Liver (tissue), 8 donors: ENCODE measurements at regions not wholly inside any gene's neighbourhood (a gene's known extent, or its start where the extent isn't known, plus 50 kb on each side); places are given as distances from the start of the nearest gene placed in this dataset.

ENCODE experiments used
- DNase-seq: peaks from one replicate; pipeline ENCODE4 v3.0.0-alpha.2; 2017; ENCODE audit warnings: low spot score
- H3K27ac ChIP-seq, 2 donors: one replicate each; pipeline ENCODE4 v1.7.0; 2013; ENCODE audit warnings: inconsistent platforms in 2 of 2, low read length in 2 of 2, control low read depth in 1 of 2, low read depth in 1 of 2, mild to moderate bottlenecking in 1 of 2
- H3K27me3 ChIP-seq, 4 donors: one replicate each; pipeline versions ENCODE4 v1.6.1 to v1.7.0; 2013; ENCODE audit warnings: low read length in 3 of 4, inconsistent platforms in 1 of 4, mild to moderate bottlenecking in 1 of 4, moderate library complexity in 1 of 4; ENCODE audit not compliant: control insufficient read depth in 4 of 4, insufficient read depth in 4 of 4
- H3K36me3 ChIP-seq, 4 donors: one replicate each; pipeline versions ENCODE4 v1.6.1 to v1.7.0; 2013; ENCODE audit warnings: low read length in 3 of 4, mild to moderate bottlenecking in 3 of 4, low read depth in 1 of 4, moderate library complexity in 1 of 4; ENCODE audit not compliant: control insufficient read depth in 4 of 4, insufficient read depth in 3 of 4
- H3K4me1 ChIP-seq, 4 donors: one replicate each; pipeline versions ENCODE4 v1.6.1 to v1.7.0; 2013; ENCODE audit warnings: low read length in 3 of 4, mild to moderate bottlenecking in 3 of 4, moderate library complexity in 1 of 4; ENCODE audit not compliant: control insufficient read depth in 4 of 4, insufficient read depth in 4 of 4
- H3K4me3 ChIP-seq, 3 donors: one replicate each; pipeline versions ENCODE4 v1.6.1 to v1.7.0; 2013; ENCODE audit warnings: low read length in 3 of 3, control low read depth in 1 of 3, low read depth in 1 of 3, mild to moderate bottlenecking in 1 of 3
- H3K9ac ChIP-seq, 2 donors: one replicate each; pipeline ENCODE4 v1.7.0; 2013; ENCODE audit warnings: low read length in 2 of 2, mild to moderate bottlenecking in 2 of 2, moderate library complexity in 2 of 2, control low read depth in 1 of 2, low read depth in 1 of 2
- H3K9me3 ChIP-seq, 4 donors: one replicate each; pipeline versions ENCODE4 v1.6.1 to v1.7.0; 2013; ENCODE audit warnings: low read length in 3 of 4; ENCODE audit not compliant: control insufficient read depth in 4 of 4
- EGR1 ChIP-seq, 2 donors: IDR thresholded peaks; 2 replicates each; pipeline ENCODE4 v1.6.1; 2016 to 2018; ENCODE audit warnings: antibody characterized with exemption in 2 of 2, low read depth in 2 of 2
- FOXA1 ChIP-seq: IDR thresholded peaks from 2 replicates; pipeline ENCODE4 v1.6.1; 2016; ENCODE audit warnings: antibody characterized with exemption
- FOXA2 ChIP-seq: IDR thresholded peaks from 2 replicates; pipeline ENCODE4 v1.6.1; 2016; ENCODE audit warnings: antibody characterized with exemption
- GABPA ChIP-seq, 2 donors: IDR thresholded peaks in 1 of 2; conservative IDR thresholded peaks in 1 of 2; 2 replicates each; pipeline ENCODE4 v1.6.1; 2016; ENCODE audit warnings: antibody characterized with exemption in 2 of 2, mild to moderate bottlenecking in 1 of 2, moderate library complexity in 1 of 2
- HNF4A ChIP-seq, 2 donors: conservative IDR thresholded peaks; 2 replicates each; pipeline ENCODE4 v1.6.1; 2016; ENCODE audit warnings: antibody characterized with exemption in 2 of 2, mild to moderate bottlenecking in 2 of 2
- HNF4G ChIP-seq: IDR thresholded peaks from 2 replicates; pipeline ENCODE4 v1.6.1; 2016; ENCODE audit warnings: antibody characterized with exemption
- NR2F2 ChIP-seq: IDR thresholded peaks from 2 replicates; pipeline ENCODE4 v1.6.1; 2016; ENCODE audit warnings: antibody characterized with exemption
- RAD21 ChIP-seq, 2 donors: IDR thresholded peaks; 2 replicates each; pipeline ENCODE4 v1.6.1; 2016; ENCODE audit warnings: antibody characterized with exemption in 2 of 2, mild to moderate bottlenecking in 2 of 2
- RXRA ChIP-seq, 2 donors: IDR thresholded peaks; 2 replicates each; pipeline ENCODE4 v1.6.1; 2017 to 2018; ENCODE audit warnings: antibody characterized with exemption in 2 of 2, mild to moderate bottlenecking in 1 of 2
- SP1 ChIP-seq: IDR thresholded peaks from 2 replicates; pipeline ENCODE4 v1.6.1; 2018; ENCODE audit warnings: antibody characterized with exemption, mild to moderate bottlenecking
- TAF1 ChIP-seq: conservative IDR thresholded peaks from 2 replicates; pipeline ENCODE4 v1.6.1; 2016; ENCODE audit warnings: antibody characterized with exemption, mild to moderate bottlenecking
- YY1 ChIP-seq: IDR thresholded peaks from 2 replicates; pipeline ENCODE4 v1.6.1; 2016; ENCODE audit warnings: antibody characterized with exemption, mild to moderate bottlenecking
- WGBS: extraction: QIAGEN DNeasy Blood & Tissue Kit; methylation state at CpG from one replicate; pipeline ENCODE4 v1.1.7; 2013; 5-methylcytosine and 5-hydroxymethylcytosine counted together
- TF ChIP-seq, protein P1 (sequence below): IDR thresholded peaks from 2 replicates; pipeline ENCODE4 v1.6.1; 2016; ENCODE audit warnings: antibody characterized with exemption
- TF ChIP-seq, protein P2 (sequence below): IDR thresholded peaks from 2 replicates; pipeline ENCODE4 v1.6.1; 2016; ENCODE audit warnings: antibody characterized with exemption
- TF ChIP-seq, protein P3 (sequence below): IDR thresholded peaks from 2 replicates; pipeline ENCODE4 v1.6.1; 2016; ENCODE audit warnings: antibody characterized with exemption, mild to moderate bottlenecking
- TF ChIP-seq, protein P4 (sequence below): IDR thresholded peaks from 2 replicates; pipeline ENCODE4 v1.6.1; 2016; ENCODE audit warnings: antibody characterized with exemption
- TF ChIP-seq, protein P5 (sequence below): fragments of 150-350 bp; IDR thresholded peaks from 2 replicates; pipeline ENCODE4 v1.5.1; 2017; ENCODE audit warnings: improper control_type of control experiment, low read depth, low read length; ENCODE audit not compliant: missing input control
- donor health status: healthy.
- donor health status: healthy.
- donor health status: healthy.
- donor health status: healthy.
- donor health status: healthy.

DNA sequence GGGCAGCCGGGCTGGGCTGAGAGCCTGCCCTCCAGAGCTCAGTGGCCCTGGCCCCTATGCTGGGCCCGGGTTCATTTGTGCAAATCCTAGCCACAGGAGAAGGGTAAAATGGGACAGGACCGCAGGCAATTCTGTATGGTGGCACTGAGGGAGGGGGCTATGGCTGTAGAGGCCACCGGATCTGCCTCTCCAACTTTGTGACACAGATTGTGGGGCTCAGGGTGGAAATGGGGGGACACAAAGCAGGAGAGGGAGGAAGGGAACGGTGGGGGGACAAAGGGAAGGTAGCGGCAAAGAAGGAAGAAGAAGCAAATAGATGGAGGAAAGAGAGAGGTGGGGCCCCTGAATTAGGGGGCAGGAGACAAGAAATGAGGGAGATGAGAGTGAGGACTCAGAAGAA lies 201.1 kb downstream of the SMAD2 start:
- no peaks in the 10 kb centered on the region for H3K36me3 ChIP-seq
- H3K4me3 ChIP-seq, result no peak overlapping the region
- H3K9ac ChIP-seq, result no peak overlapping the region
- DNase-seq, result no peak
- no peaks in the 10 kb centered on the region for H3K9me3 ChIP-seq
- TF ChIP-seq YY1, result no peak
- TF ChIP-seq HNF4G, result no peak
- TF ChIP-seq FOXA2, result no peak
- TF ChIP-seq, protein P1, sequence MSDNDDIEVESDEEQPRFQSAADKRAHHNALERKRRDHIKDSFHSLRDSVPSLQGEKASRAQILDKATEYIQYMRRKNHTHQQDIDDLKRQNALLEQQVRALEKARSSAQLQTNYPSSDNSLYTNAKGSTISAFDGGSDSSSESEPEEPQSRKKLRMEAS, result no peak
- TF ChIP-seq FOXA1, result no peak
- TF ChIP-seq NR2F2, result no peak
- TF ChIP-seq GABPA (IDR thresholded peaks at IDR 0.05 in 1 of 2, conservative IDR thresholded peaks at IDR 0.05 in 1 of 2), result no peak
- H3K27me3 ChIP-seq, result peaks cover 0 to 6% (median 0%) of the 10 kb centered on the region in 4 donors
- no peaks in the 10 kb centered on the region for H3K4me1 ChIP-seq
- 82% methylated on average over 6 of the region's 6 CpGs for WGBS
- no peak overlapping the region for H3K27ac ChIP-seq

DNA sequence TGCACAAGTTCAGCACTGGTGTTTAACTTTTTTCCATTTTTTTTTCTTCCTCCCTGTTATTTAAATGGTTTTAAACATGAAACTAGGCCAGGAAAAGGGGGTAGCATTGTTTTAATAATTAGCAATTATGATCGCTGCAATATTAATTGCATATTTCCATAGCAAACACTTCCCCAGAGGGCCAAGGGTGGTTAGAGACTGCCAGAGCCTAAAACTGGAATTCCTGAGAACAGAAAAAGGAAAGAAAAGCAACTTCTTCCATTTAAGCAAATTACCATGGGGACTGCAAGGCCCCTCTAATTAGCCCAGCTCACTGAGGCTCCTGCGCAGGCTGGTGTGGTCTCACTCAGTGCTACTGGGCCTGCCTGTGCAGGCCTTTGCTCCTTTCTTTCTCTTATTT lies 201.5 kb downstream of the SMAD2 start:
- no peak for DNase-seq
- H3K27me3 ChIP-seq, result peaks cover 0 to 6% (median 0%) of the 10 kb centered on the region in 4 donors
- no peak for TF ChIP-seq FOXA2
- TF ChIP-seq TAF1, result no peak
- no peak for TF ChIP-seq GABPA (IDR thresholded peaks at IDR 0.05 in 1 of 2, conservative IDR thresholded peaks at IDR 0.05 in 1 of 2)
- TF ChIP-seq SP1, result no peak
- TF ChIP-seq, protein P2, sequence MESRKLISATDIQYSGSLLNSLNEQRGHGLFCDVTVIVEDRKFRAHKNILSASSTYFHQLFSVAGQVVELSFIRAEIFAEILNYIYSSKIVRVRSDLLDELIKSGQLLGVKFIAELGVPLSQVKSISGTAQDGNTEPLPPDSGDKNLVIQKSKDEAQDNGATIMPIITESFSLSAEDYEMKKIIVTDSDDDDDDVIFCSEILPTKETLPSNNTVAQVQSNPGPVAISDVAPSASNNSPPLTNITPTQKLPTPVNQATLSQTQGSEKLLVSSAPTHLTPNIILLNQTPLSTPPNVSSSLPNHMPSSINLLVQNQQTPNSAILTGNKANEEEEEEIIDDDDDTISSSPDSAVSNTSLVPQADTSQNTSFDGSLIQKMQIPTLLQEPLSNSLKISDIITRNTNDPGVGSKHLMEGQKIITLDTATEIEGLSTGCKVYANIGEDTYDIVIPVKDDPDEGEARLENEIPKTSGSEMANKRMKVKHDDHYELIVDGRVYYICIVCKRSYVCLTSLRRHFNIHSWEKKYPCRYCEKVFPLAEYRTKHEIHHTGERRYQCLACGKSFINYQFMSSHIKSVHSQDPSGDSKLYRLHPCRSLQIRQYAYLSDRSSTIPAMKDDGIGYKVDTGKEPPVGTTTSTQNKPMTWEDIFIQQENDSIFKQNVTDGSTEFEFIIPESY, result no peak
- no peak for TF ChIP-seq RAD21 (IDR thresholded peaks at IDR 0.05)
- TF ChIP-seq, protein P3, sequence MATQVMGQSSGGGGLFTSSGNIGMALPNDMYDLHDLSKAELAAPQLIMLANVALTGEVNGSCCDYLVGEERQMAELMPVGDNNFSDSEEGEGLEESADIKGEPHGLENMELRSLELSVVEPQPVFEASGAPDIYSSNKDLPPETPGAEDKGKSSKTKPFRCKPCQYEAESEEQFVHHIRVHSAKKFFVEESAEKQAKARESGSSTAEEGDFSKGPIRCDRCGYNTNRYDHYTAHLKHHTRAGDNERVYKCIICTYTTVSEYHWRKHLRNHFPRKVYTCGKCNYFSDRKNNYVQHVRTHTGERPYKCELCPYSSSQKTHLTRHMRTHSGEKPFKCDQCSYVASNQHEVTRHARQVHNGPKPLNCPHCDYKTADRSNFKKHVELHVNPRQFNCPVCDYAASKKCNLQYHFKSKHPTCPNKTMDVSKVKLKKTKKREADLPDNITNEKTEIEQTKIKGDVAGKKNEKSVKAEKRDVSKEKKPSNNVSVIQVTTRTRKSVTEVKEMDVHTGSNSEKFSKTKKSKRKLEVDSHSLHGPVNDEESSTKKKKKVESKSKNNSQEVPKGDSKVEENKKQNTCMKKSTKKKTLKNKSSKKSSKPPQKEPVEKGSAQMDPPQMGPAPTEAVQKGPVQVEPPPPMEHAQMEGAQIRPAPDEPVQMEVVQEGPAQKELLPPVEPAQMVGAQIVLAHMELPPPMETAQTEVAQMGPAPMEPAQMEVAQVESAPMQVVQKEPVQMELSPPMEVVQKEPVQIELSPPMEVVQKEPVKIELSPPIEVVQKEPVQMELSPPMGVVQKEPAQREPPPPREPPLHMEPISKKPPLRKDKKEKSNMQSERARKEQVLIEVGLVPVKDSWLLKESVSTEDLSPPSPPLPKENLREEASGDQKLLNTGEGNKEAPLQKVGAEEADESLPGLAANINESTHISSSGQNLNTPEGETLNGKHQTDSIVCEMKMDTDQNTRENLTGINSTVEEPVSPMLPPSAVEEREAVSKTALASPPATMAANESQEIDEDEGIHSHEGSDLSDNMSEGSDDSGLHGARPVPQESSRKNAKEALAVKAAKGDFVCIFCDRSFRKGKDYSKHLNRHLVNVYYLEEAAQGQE, result no peak
- TF ChIP-seq, protein P4, sequence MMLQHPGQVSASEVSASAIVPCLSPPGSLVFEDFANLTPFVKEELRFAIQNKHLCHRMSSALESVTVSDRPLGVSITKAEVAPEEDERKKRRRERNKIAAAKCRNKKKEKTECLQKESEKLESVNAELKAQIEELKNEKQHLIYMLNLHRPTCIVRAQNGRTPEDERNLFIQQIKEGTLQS, result no peak
- TF ChIP-seq NR2F2, result no peak
- TF ChIP-seq EGR1 (IDR thresholded peaks at IDR 0.05; ENCODE audit: low read depth in 2 of 2), result no peak
- TF ChIP-seq, protein P1, result no peak
- no peak for TF ChIP-seq HNF4G
- no peak for TF ChIP-seq RXRA (IDR thresholded peaks at IDR 0.05)
- TF ChIP-seq HNF4A (conservative IDR thresholded peaks at IDR 0.05), result no peak
- TF ChIP-seq, protein P5, sequence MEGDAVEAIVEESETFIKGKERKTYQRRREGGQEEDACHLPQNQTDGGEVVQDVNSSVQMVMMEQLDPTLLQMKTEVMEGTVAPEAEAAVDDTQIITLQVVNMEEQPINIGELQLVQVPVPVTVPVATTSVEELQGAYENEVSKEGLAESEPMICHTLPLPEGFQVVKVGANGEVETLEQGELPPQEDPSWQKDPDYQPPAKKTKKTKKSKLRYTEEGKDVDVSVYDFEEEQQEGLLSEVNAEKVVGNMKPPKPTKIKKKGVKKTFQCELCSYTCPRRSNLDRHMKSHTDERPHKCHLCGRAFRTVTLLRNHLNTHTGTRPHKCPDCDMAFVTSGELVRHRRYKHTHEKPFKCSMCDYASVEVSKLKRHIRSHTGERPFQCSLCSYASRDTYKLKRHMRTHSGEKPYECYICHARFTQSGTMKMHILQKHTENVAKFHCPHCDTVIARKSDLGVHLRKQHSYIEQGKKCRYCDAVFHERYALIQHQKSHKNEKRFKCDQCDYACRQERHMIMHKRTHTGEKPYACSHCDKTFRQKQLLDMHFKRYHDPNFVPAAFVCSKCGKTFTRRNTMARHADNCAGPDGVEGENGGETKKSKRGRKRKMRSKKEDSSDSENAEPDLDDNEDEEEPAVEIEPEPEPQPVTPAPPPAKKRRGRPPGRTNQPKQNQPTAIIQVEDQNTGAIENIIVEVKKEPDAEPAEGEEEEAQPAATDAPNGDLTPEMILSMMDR, result no peak
- no peak for TF ChIP-seq FOXA1

More for the DNA sequence above, 201.5 kb downstream of the SMAD2 start:
- no peak overlapping the region for H3K9ac ChIP-seq
- WGBS, result 92% methylated on average over 2 of the region's 2 CpGs
- H3K36me3 ChIP-seq, result no peaks in the 10 kb centered on the region
- no peaks in the 10 kb centered on the region for H3K4me1 ChIP-seq
- no peak overlapping the region for H3K4me3 ChIP-seq
- H3K9me3 ChIP-seq, result no peaks in the 10 kb centered on the region
- H3K27ac ChIP-seq, result no peak overlapping the region
